Prostate gland (tissue), 2 donors: ENCODE measurements at regions not wholly inside any gene's neighbourhood (a gene's known extent, or its start where the extent isn't known, plus 50 kb on each side); places are given as distances from the start of the nearest gene placed in this dataset.

ENCODE experiments used
- CTCF ChIP-seq, 4 experiments: fragments of 200-600 bp in 2 of 4; fragments of 450-650 bp in 2 of 4; sonication (generic) in 2 of 4; IDR thresholded peaks; 1 replicate in 3 of 4; 2 replicates in 1 of 4; pipeline ENCODE4 v1.5.1; 2016 to 2019; ENCODE audit warnings: antibody characterized with exemption in 4 of 4, mild to moderate bottlenecking in 2 of 4, moderate library complexity in 2 of 4
- POLR2A ChIP-seq: fragments of 450-650 bp; IDR thresholded peaks from one replicate; pipeline ENCODE4 v1.6.1; 2016; ENCODE audit warnings: antibody characterized with exemption, mild to moderate bottlenecking

DNA sequence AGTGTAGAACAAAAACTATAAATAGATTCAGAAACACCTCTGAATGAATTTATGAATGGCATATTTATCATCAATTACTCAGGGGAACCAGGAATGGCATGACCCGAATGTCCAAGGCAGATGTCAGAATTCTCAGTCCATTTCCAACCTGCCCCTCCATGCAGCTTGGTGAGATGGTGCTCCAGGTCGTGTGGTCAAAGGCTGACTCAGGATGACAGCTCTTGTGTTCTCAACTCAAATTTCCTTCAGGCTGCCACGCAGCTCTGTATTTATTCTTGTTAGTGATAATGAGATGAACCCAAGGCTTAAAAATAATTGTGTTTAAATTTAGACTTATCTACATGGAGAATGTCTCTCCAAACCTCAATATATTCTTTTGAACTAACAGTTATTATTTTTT lies 146.9 kb downstream of the METTL4 start:
- TF ChIP-seq POLR2A (no peak), CTCF (IDR thresholded peaks at IDR 0.05) (no peak)
